ENCODE measurements at regions not wholly inside any gene's neighbourhood (a gene's known extent, or its start where the extent isn't known, plus 50 kb on each side); places are given as distances from the start of the nearest gene placed in this dataset.

DNA sequence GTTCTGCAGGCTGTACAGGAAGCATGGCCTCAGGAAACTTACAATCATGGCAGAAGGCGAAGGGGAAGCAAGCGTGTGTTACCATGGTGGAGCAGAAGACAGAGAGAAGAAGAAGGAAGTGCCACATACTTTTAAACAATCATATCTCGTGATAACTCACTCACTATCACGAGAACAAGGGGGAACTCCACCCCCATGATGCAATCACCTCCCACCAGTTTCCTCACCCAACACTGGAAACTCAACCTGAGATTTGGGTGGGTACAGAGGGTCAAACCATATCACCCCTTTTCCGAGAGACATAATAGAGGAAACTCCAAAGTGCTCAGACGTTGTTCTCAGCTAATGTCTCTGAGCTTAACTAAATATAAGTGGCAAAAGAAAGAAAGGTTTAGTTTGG is 186.3 kb upstream of the MME start:
- DNase-seq (no peak), ATAC-seq (ENCODE audit: insufficient read depth, low FRiP score) (no peak)
- Histone ChIP-seq H3K9me3 (ENCODE audit: control insufficient read depth in 4 of 4, insufficient read depth in 3 of 4, low read length in 3 of 4) (peaks cover 0 to 6% (median 0%) of the 10 kb centered on the region in 4 donors), H3K4me3 (no peak overlapping the region), H3K27me3 (ENCODE audit: control insufficient read depth in 3 of 3, insufficient read depth in 3 of 3, low read length in 2 of 3) (no peaks in the 10 kb centered on the region), H3K36me3 (ENCODE audit: control insufficient read depth in 4 of 4, insufficient read depth in 4 of 4, low read length in 4 of 4) (no peaks in the 10 kb centered on the region), H3K4me1 (ENCODE audit: control insufficient read depth in 5 of 5, insufficient read depth in 5 of 5, low read length in 5 of 5) (peaks cover 0 to 10% (median 0%) of the 10 kb centered on the region in 5 donors), H3K27ac (ENCODE audit: low read depth in 1 of 2, low read length in 1 of 2) (no peak overlapping the region), H3K9ac (ENCODE audit: insufficient read depth in 1 of 2, low read length in 2 of 2) (no peak overlapping the region)
- TF ChIP-seq, protein P1, sequence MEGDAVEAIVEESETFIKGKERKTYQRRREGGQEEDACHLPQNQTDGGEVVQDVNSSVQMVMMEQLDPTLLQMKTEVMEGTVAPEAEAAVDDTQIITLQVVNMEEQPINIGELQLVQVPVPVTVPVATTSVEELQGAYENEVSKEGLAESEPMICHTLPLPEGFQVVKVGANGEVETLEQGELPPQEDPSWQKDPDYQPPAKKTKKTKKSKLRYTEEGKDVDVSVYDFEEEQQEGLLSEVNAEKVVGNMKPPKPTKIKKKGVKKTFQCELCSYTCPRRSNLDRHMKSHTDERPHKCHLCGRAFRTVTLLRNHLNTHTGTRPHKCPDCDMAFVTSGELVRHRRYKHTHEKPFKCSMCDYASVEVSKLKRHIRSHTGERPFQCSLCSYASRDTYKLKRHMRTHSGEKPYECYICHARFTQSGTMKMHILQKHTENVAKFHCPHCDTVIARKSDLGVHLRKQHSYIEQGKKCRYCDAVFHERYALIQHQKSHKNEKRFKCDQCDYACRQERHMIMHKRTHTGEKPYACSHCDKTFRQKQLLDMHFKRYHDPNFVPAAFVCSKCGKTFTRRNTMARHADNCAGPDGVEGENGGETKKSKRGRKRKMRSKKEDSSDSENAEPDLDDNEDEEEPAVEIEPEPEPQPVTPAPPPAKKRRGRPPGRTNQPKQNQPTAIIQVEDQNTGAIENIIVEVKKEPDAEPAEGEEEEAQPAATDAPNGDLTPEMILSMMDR (IDR thresholded peaks at IDR 0.05; ENCODE audit: control extremely low read depth, extremely low read depth): no peak
- 82 to 84% methylated on average over 6 of the region's 6 CpGs for WGBS, 2 donors

- H3K27ac ChIP-seq (ENCODE audit: low read depth in 1 of 2, low read length in 1 of 2): no peak overlapping the region
- peaks cover 0 to 10% (median 0%) of the 10 kb centered on the region in 4 donors for H3K9me3 ChIP-seq (ENCODE audit: control insufficient read depth in 4 of 4, insufficient read depth in 3 of 4, low read length in 3 of 4)
- 93 to 95% methylated on average over 35 to 36 of the region's 36 CpGs for WGBS, 2 donors
- H3K4me1 ChIP-seq (ENCODE audit: control insufficient read depth in 5 of 5, insufficient read depth in 5 of 5, low read length in 5 of 5): peaks cover 0 to 10% (median 0%) of the 10 kb centered on the region in 5 donors
- TF ChIP-seq, protein P1 (IDR thresholded peaks at IDR 0.05; ENCODE audit: control extremely low read depth, extremely low read depth): no peak
- no peak overlapping the region for H3K9ac ChIP-seq (ENCODE audit: insufficient read depth in 1 of 2, low read length in 2 of 2)
- no peak for ATAC-seq (ENCODE audit: insufficient read depth, low FRiP score)
- H3K36me3 ChIP-seq (ENCODE audit: control insufficient read depth in 4 of 4, insufficient read depth in 4 of 4, low read length in 4 of 4): no peaks in the 10 kb centered on the region
- no peak overlapping the region for H3K4me3 ChIP-seq
- no peak for DNase-seq
- no peaks in the 10 kb centered on the region for H3K27me3 ChIP-seq (ENCODE audit: control insufficient read depth in 3 of 3, insufficient read depth in 3 of 3, low read length in 2 of 3)
Measured at GRCh38 chr3:154889227-154889634, 190.9 kb upstream of the MME start.

- WGBS, 2 donors: 92 to 95% methylated on average over 3 of the region's 3 CpGs
- H3K4me1 ChIP-seq (ENCODE audit: control insufficient read depth in 5 of 5, insufficient read depth in 5 of 5, low read length in 5 of 5): peaks cover 0 to 10% (median 0%) of the 10 kb centered on the region in 5 donors
- H3K4me3 ChIP-seq: no peak overlapping the region
- TF ChIP-seq, protein P1 (IDR thresholded peaks at IDR 0.05; ENCODE audit: control extremely low read depth, extremely low read depth): no peak
- no peak overlapping the region for H3K9ac ChIP-seq (ENCODE audit: insufficient read depth in 1 of 2, low read length in 2 of 2)
- H3K36me3 ChIP-seq (ENCODE audit: control insufficient read depth in 4 of 4, insufficient read depth in 4 of 4, low read length in 4 of 4): no peaks in the 10 kb centered on the region
- H3K9me3 ChIP-seq (ENCODE audit: control insufficient read depth in 4 of 4, insufficient read depth in 3 of 4, low read length in 3 of 4): peaks cover 0 to 12% (median 0%) of the 10 kb centered on the region in 4 donors
- H3K27me3 ChIP-seq (ENCODE audit: control insufficient read depth in 3 of 3, insufficient read depth in 3 of 3, low read length in 2 of 3): no peaks in the 10 kb centered on the region
- DNase-seq (no peak), ATAC-seq (ENCODE audit: insufficient read depth, low FRiP score) (no peak)
- no peak overlapping the region for H3K27ac ChIP-seq (ENCODE audit: low read depth in 1 of 2, low read length in 1 of 2)
Measured at GRCh38 chr3:154887869-154888268, 192.2 kb upstream of the MME start.

DNA sequence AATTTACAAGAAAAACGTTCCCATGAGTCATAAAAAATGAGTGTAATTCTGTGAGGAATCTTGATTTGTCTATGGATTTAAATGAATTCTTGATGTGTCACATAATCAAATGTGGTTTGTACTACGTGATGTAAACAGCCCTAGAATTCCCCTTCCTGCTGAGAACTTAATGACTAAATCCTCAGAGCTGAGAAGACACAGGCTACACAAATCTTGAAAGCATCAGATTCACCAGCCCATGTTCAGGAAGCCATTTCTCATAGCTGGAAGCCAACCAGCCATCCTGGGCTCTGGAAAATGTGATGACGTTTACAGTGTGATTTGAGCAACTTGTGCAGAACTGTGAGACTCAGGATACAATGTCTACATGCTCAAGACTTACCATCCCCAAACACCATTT is 193.7 kb upstream of the MME start:
- Histone ChIP-seq H3K27ac (ENCODE audit: low read depth in 1 of 2, low read length in 1 of 2) (no peak overlapping the region), H3K4me3 (no peak overlapping the region), H3K27me3 (ENCODE audit: control insufficient read depth in 3 of 3, insufficient read depth in 3 of 3, low read length in 2 of 3) (no peaks in the 10 kb centered on the region), H3K36me3 (ENCODE audit: control insufficient read depth in 4 of 4, insufficient read depth in 4 of 4, low read length in 4 of 4) (no peaks in the 10 kb centered on the region), H3K4me1 (ENCODE audit: control insufficient read depth in 5 of 5, insufficient read depth in 5 of 5, low read length in 5 of 5) (peaks cover 0 to 10% (median 0%) of the 10 kb centered on the region in 5 donors), H3K9ac (ENCODE audit: insufficient read depth in 1 of 2, low read length in 2 of 2) (no peak overlapping the region), H3K9me3 (ENCODE audit: control insufficient read depth in 4 of 4, insufficient read depth in 3 of 4, low read length in 3 of 4) (peaks cover 0 to 12% (median 0%) of the 10 kb centered on the region in 4 donors)
- ATAC-seq (ENCODE audit: insufficient read depth, low FRiP score): no peak
- TF ChIP-seq, protein P1 (IDR thresholded peaks at IDR 0.05; ENCODE audit: control extremely low read depth, extremely low read depth): no peak
- WGBS, 2 donors: 53 to 71% methylated on average over 3 of the region's 3 CpGs
- DNase-seq: peak in 2 of 3 donors; percentile 51 to 66
